ENCODE measurements at regions not wholly inside any gene's neighbourhood (a gene's known extent, or its start where the extent isn't known, plus 50 kb on each side); places are given as distances from the start of the nearest gene placed in this dataset.

DNA sequence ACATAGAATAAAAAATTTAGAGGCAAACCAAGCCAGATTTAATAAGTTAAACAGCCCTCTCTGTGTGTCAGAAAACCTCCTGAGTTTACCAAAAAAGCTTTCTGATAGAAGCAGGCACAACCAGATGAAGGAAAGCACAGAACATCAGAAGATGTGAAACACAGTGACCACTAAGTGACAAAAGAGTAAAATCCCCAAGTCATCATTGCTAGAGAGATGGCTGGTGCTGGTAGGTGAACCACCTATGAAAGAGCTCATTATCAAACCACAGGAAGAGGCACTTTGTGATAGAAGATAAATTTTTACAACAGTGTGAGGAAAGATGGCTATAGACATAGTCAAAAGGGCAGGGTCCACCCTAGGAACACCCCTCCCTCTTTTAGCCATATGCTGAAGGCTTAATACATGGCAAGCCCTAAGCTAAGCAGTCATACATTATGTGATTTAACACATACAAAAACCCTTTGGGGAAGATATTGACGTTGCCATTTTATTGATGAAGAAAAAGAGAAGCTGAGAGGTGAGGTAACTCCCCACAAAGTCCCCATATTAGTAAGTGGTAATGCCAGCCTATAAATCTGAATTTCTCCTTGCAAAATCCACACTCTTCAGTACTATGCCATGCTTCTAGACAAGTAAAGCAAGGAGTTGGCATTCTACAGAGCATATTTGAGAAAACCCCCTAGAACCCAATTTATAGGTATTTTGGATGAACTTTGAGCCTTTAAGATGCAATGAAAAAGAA, 449.9 kb downstream of the LRIG3 start:
- TF ChIP-seq USF1 (IDR thresholded peaks at IDR 0.05; ENCODE audit: borderline replicate concordance, low read depth): no peak
- TF ChIP-seq, protein P1, sequence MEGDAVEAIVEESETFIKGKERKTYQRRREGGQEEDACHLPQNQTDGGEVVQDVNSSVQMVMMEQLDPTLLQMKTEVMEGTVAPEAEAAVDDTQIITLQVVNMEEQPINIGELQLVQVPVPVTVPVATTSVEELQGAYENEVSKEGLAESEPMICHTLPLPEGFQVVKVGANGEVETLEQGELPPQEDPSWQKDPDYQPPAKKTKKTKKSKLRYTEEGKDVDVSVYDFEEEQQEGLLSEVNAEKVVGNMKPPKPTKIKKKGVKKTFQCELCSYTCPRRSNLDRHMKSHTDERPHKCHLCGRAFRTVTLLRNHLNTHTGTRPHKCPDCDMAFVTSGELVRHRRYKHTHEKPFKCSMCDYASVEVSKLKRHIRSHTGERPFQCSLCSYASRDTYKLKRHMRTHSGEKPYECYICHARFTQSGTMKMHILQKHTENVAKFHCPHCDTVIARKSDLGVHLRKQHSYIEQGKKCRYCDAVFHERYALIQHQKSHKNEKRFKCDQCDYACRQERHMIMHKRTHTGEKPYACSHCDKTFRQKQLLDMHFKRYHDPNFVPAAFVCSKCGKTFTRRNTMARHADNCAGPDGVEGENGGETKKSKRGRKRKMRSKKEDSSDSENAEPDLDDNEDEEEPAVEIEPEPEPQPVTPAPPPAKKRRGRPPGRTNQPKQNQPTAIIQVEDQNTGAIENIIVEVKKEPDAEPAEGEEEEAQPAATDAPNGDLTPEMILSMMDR (IDR thresholded peaks at IDR 0.05): no peak
- TF ChIP-seq EZH2phosphoT487 (IDR thresholded peaks at IDR 0.05; ENCODE audit: borderline replicate concordance, low read depth): no peak
- no peak for TF ChIP-seq RCOR1 (IDR thresholded peaks at IDR 0.05; ENCODE audit: low read length)
- TF ChIP-seq MAX (IDR thresholded peaks at IDR 0.05; ENCODE audit: low read depth): no peak
- no peak for TF ChIP-seq GATA2 (CRISPR knock-in tag; IDR thresholded peaks at IDR 0.05)
- TF ChIP-seq EP300 (IDR thresholded peaks at IDR 0.05; ENCODE audit: borderline replicate concordance in 1 of 2, low read depth in 1 of 2, low read length in 1 of 2): no peak
